ENCODE measurements at regions not wholly inside any gene's neighbourhood (a gene's known extent, or its start where the extent isn't known, plus 50 kb on each side); places are given as distances from the start of the nearest gene placed in this dataset.
"Not testable (repeated sequence)": the region's sequence is repeated elsewhere in the genome, so short reads cannot be mapped to it uniquely, and the experiment has no call there.

GRCh38 chr2:18271370-18272147, 288.9 kb downstream of the RDH14 start:
- no peak overlapping the region for H3K4me3 Mint-ChIP-seq
- no peaks in the 10 kb centered on the region for H3K4me1 Mint-ChIP-seq (ENCODE audit: low read depth)
- no peaks in the 10 kb centered on the region for H3K27me3 Mint-ChIP-seq (ENCODE audit: low read depth)
- no peaks in the 10 kb centered on the region for H3K9me3 Mint-ChIP-seq
- no peak overlapping the region for H3K27ac Mint-ChIP-seq
- H3K36me3 Mint-ChIP-seq (ENCODE audit: low read depth), result no peaks in the 10 kb centered on the region

DNA sequence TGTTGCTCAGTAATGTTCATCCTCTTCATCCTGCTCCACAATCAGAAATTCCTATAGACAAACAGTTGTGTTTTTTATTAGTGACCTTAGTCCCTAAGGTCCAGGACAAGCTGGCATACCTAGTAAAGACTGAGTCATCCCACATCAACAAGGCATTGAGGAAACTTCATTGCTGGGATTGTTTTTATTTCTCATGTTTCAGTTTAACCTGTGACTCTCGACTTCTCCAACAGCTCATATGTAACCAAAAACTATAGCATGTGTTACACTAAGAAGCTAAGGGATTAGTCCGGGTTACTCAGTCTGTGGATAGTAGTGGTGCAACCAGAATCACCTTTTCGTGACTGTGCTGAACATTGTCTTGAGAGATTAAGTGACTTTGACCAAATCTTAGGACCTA, 292.1 kb downstream of the RDH14 start:
- Mint-ChIP-seq H3K4me3 (no peak overlapping the region), H3K4me1 (ENCODE audit: low read depth) (no peaks in the 10 kb centered on the region), H3K36me3 (ENCODE audit: low read depth) (no peaks in the 10 kb centered on the region), H3K9me3 (no peaks in the 10 kb centered on the region), H3K27ac (no peak overlapping the region), H3K27me3 (ENCODE audit: low read depth) (no peaks in the 10 kb centered on the region)

DNA sequence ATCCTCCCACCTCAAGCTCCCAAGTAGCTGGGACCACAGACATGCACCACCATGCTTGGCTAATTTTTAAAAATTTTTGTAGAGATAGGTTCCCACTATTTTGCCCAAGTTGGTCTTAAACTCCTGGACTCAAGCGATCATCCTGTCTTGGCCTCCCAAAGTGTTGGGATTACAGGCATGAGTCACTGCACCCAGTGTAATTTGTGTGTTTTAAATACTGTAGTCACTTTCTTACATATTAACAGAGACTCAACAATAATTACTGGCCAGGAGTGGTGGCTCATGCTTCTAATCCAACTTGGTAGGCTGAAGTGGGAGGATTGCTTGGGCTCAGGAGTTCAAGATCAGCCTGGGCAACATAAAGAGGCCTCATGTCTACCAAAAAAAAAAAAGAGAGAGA, 293.0 kb downstream of the RDH14 start:
- no peak overlapping the region for H3K27ac Mint-ChIP-seq
- no peaks in the 10 kb centered on the region for H3K27me3 Mint-ChIP-seq (ENCODE audit: low read depth)
- no peaks in the 10 kb centered on the region for H3K4me1 Mint-ChIP-seq (ENCODE audit: low read depth)
- H3K4me3 Mint-ChIP-seq, result no peak overlapping the region
- no peaks in the 10 kb centered on the region for H3K36me3 Mint-ChIP-seq (ENCODE audit: low read depth)
- no peaks in the 10 kb centered on the region for H3K9me3 Mint-ChIP-seq

- H3K27ac Mint-ChIP-seq; H3K36me3 Mint-ChIP-seq (ENCODE audit: low read depth); H3K4me3 Mint-ChIP-seq; H3K9me3 Mint-ChIP-seq; H3K4me1 Mint-ChIP-seq (ENCODE audit: low read depth); H3K27me3 Mint-ChIP-seq (ENCODE audit: low read depth): not testable (repeated sequence)
Observed at GRCh38 chr2:18266699-18267098, 293.8 kb downstream of the RDH14 start.

DNA sequence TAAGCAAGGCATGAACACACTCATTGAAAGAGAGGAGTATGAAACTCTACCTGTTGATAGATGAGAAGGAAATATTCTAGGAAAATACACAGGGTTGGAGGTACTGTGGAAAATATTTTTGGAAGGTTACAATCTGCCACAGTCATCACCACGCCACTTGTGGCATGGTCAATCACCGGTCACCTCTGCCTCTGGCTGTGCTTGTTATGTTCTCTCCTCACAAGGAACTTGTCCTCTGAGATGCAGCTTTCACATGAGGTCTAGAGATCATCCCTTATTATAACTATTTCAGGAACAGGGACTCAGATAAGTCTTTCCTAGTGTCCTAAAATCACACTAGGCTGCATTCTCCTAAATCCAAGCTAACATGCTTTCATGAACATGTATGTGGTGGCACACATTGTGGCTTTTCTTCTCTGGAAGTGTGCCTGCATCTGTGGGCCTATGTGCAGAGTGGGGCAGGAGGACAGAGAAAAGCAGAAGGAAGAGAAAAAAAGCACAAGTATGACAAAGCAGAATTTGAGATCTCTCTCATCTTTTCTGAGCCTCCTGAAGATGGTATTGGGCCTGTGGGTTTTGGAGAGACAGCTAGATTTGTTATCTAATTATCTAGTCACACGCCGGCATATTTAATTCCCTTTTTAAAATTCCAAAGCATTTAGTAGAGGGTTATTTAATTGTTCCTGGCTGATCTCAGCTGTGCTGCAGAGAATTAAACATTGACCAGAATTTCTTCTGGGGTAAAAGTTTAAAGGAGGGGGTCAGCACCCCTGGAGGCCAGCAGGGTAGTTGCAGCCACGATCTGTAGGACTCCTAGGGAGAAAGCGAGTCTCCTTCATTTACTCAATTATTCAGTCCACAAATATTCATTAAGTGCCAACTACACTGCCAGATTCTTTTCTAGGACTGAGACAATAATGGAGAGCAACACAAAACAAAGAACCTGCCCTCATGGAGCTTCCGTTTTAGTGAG, 294.6 kb downstream of the RDH14 start:
- no peaks in the 10 kb centered on the region for H3K27me3 Mint-ChIP-seq (ENCODE audit: low read depth)
- H3K27ac Mint-ChIP-seq, result no peak overlapping the region
- H3K4me3 Mint-ChIP-seq, result no peak overlapping the region
- no peaks in the 10 kb centered on the region for H3K36me3 Mint-ChIP-seq (ENCODE audit: low read depth)
- H3K4me1 Mint-ChIP-seq (ENCODE audit: low read depth), result no peaks in the 10 kb centered on the region
- no peaks in the 10 kb centered on the region for H3K9me3 Mint-ChIP-seq

DNA sequence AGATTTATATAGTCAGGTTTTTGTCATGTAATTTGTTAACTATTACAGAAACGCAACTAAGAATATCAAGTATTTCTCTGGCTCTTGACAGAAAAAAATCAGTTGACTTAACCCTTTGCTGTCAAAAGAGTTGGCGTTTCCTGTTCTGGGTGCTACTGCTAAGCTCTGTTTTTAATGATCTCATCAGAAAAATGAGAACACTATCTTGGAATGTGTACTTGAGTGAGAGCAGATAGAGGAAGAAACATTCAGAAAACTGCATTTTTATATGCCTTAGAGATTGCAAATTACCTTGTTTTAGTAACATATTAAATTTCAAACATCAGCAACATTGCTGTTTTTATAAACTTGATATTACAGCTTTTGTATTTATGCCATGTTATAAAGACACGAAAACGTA, 297.9 kb downstream of the RDH14 start:
- no peaks in the 10 kb centered on the region for H3K36me3 Mint-ChIP-seq (ENCODE audit: low read depth)
- H3K27ac Mint-ChIP-seq, result no peak overlapping the region
- no peaks in the 10 kb centered on the region for H3K9me3 Mint-ChIP-seq
- no peaks in the 10 kb centered on the region for H3K4me1 Mint-ChIP-seq (ENCODE audit: low read depth)
- H3K4me3 Mint-ChIP-seq, result no peak overlapping the region
- no peaks in the 10 kb centered on the region for H3K27me3 Mint-ChIP-seq (ENCODE audit: low read depth)

DNA sequence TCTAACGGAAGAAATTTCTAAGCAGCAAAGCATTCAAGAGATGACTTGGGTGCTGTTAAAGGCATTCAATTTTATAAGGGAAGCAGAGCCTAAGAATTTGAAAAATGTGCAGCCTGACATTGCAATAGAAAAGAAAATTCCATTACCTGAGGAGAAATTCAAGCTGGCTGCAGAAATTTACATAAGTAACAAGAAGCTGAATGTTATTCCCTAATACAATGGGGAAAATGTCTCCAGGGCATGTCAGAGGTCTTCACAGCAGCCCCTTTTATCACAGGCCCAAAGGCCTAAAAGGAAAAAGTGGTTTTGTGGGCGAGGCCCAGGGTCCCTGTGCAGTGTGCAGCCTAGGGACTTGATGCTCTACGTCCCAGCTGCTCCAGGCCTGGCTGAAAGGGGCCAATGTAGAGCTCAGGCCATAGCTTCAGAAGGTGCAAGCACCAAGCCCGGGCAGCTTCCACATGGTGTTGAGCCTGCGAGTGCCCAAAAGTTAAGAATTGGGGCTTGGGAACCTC, 306.7 kb downstream of the RDH14 start:
- no peak overlapping the region for H3K27ac Mint-ChIP-seq
- H3K36me3 Mint-ChIP-seq (ENCODE audit: low read depth), result no peaks in the 10 kb centered on the region
- H3K27me3 Mint-ChIP-seq (ENCODE audit: low read depth), result no peaks in the 10 kb centered on the region
- no peak overlapping the region for H3K4me3 Mint-ChIP-seq
- H3K4me1 Mint-ChIP-seq (ENCODE audit: low read depth), result no peaks in the 10 kb centered on the region
- no peaks in the 10 kb centered on the region for H3K9me3 Mint-ChIP-seq

DNA sequence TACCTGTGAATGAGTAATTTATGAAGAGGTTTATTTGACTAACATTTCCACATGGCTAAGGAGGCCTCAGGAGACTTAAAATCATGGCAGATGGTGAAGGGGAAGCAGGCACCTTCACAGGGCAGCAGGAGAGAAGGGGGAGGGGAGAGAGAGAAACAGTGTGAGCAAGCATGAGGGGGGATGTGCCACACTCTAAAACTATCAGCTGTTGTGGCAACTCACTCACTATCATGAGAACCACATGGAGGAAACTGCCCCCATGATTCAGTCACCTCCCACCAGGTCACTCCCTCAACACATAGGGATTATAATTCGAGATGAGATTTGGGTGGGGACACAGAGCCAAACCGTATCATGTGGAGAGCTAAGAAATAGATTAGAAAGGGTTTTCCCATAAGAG, 309.0 kb downstream of the RDH14 start:
- H3K9me3 Mint-ChIP-seq, result no peaks in the 10 kb centered on the region
- no peaks in the 10 kb centered on the region for H3K27me3 Mint-ChIP-seq (ENCODE audit: low read depth)
- H3K4me1 Mint-ChIP-seq (ENCODE audit: low read depth), result no peaks in the 10 kb centered on the region
- H3K4me3 Mint-ChIP-seq, result no peak overlapping the region
- no peaks in the 10 kb centered on the region for H3K36me3 Mint-ChIP-seq (ENCODE audit: low read depth)
- no peak overlapping the region for H3K27ac Mint-ChIP-seq

DNA sequence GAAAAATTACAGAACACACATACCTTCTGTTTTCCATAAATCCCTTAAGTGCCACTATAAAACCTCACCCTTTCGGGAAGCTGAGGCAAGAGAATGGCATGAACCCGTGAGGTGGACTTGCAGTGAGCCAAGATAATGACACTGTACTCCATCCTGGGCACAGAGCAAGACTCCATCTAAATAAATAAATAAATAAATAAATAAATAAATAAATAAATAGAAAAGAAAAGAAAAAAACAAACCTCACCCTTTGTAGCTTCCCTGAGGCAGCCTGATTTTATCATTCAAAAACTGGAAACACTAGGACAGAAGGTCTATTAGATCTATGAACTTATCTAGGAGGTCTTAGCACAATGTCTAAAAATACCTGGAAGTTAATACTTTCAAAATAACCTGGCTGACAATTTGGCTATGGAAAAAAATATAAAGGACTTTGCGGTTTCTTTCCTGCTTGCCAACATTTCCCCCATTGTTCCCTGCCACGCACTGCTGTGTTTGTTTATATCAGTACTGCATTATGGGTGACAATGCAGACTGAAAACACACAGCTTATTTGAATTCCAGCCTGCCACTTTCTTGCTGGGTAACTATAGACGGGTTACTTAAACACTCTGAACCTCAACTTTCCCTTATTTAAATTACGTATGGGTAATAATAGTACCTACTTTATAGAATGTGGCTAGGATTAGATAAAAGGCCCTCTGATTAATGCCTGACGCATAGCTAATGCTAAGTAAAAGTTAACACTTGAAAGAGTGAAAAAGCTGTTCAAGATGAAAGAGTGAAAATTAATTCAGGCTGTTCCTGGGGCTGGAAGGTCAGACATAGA, 313.0 kb downstream of the RDH14 start:
- Mint-ChIP-seq H3K4me3 (no peak overlapping the region), H3K4me1 (ENCODE audit: low read depth) (no peaks in the 10 kb centered on the region), H3K27ac (no peak overlapping the region), H3K27me3 (ENCODE audit: low read depth) (no peaks in the 10 kb centered on the region), H3K36me3 (ENCODE audit: low read depth) (no peaks in the 10 kb centered on the region), H3K9me3 (no peaks in the 10 kb centered on the region)

DNA sequence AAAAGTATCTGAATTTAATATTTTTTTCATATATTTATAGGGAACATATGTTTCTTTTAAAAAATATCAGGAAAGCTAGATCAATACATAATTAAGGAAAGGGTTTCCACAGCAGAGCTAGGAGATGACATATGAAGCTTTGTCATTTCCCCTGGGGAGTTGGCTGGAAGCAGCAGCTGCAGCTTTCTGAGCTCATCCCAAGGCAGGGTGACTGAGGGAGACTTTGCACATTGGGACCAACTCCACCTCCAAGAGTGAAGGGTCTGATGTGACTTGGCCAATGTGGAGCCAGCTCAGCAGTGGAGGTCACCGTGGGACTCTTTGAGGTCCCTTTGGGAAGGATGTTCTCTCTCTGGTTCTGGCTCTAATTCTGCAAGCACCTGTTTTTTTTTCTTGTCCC, 315.1 kb downstream of the RDH14 start:
- H3K27me3 Mint-ChIP-seq (ENCODE audit: low read depth), result no peaks in the 10 kb centered on the region

GRCh38 chr2:18244845-18245244, 315.6 kb downstream of the RDH14 start:
- Mint-ChIP-seq H3K9me3 (no peaks in the 10 kb centered on the region), H3K36me3 (ENCODE audit: low read depth) (no peaks in the 10 kb centered on the region), H3K27me3 (ENCODE audit: low read depth) (no peaks in the 10 kb centered on the region), H3K27ac (no peak overlapping the region), H3K4me3 (no peak overlapping the region), H3K4me1 (ENCODE audit: low read depth) (no peaks in the 10 kb centered on the region)

More for the DNA sequence above, 315.1 kb downstream of the RDH14 start:
- Mint-ChIP-seq H3K4me1 (ENCODE audit: low read depth) (no peaks in the 10 kb centered on the region), H3K4me3 (no peak overlapping the region), H3K27ac (no peak overlapping the region), H3K9me3 (no peaks in the 10 kb centered on the region), H3K36me3 (ENCODE audit: low read depth) (no peaks in the 10 kb centered on the region)

GRCh38 chr2:18243816-18244215, 316.6 kb downstream of the RDH14 start:
- Mint-ChIP-seq H3K27ac (no peak overlapping the region), H3K36me3 (ENCODE audit: low read depth) (no peaks in the 10 kb centered on the region), H3K4me1 (ENCODE audit: low read depth) (no peaks in the 10 kb centered on the region), H3K27me3 (ENCODE audit: low read depth) (no peaks in the 10 kb centered on the region), H3K4me3 (no peak overlapping the region), H3K9me3 (no peaks in the 10 kb centered on the region)

DNA sequence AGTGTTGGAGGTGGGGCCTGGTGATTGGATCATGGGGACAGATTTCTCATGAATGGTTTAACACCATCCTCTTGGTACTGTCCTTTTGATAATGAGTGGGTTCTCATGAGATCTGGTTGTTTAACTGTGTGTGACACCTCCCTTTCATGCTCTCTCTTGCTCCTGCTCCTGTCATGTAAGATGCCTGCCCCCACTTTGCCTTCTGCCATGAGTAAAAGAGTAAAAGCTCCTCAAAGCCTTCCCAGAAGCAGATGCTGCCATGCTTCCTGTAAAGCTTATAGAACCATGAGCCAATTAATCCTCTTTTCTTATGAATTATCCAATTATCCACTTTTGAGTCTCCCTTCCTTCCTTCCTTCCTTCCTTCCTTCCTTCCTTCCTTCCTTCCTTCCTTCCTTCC, 317.7 kb downstream of the RDH14 start:
- Mint-ChIP-seq H3K4me1 (ENCODE audit: low read depth) (no peaks in the 10 kb centered on the region), H3K4me3 (no peak overlapping the region), H3K27me3 (ENCODE audit: low read depth) (no peaks in the 10 kb centered on the region), H3K9me3 (no peaks in the 10 kb centered on the region), H3K27ac (no peak overlapping the region), H3K36me3 (ENCODE audit: low read depth) (no peaks in the 10 kb centered on the region)

- no peak overlapping the region for H3K27ac Mint-ChIP-seq
- no peak overlapping the region for H3K4me3 Mint-ChIP-seq
- H3K27me3 Mint-ChIP-seq (ENCODE audit: low read depth), result no peaks in the 10 kb centered on the region
- no peaks in the 10 kb centered on the region for H3K4me1 Mint-ChIP-seq (ENCODE audit: low read depth)
- no peaks in the 10 kb centered on the region for H3K9me3 Mint-ChIP-seq
- H3K36me3 Mint-ChIP-seq (ENCODE audit: low read depth), result no peaks in the 10 kb centered on the region
Observed at GRCh38 chr2:18238209-18238608, 322.2 kb downstream of the RDH14 start.

Measured in T-helper 1 cell treated with Interleukin-12 subunit alpha and Interleukin-12 subunit beta and Interleukin-4 antibody, amounts not matched to agents 30 μg/mL and 1 μg/mL, for 36 hours (primary cell).